ENCODE measurements at regions not wholly inside any gene's neighbourhood (a gene's known extent, or its start where the extent isn't known, plus 50 kb on each side); places are given as distances from the start of the nearest gene placed in this dataset.

DNA sequence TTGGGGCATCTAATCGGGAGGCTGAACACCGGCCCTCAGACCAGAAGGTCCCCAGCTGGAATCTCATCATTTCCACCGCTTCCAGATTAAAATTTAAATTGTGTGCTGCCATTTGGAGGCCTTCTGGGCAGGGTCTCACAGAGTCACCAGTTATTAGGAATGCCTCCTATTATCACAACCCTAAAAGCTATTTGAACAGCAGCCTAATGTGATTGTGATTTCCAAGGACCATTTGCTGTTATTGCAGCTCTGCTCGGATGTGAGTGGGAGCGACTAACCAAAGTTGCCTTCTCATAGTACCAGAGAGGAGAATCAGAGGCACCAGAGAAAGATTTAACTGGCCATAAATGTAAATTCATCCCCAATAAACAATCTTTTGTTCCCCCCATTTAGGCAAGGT lies 277.3 kb downstream of the RNF144B start:
- ATAC-seq, result no peak
- intact Hi-C loops (cut with micrococcal nuclease), result no loop called here

DNA sequence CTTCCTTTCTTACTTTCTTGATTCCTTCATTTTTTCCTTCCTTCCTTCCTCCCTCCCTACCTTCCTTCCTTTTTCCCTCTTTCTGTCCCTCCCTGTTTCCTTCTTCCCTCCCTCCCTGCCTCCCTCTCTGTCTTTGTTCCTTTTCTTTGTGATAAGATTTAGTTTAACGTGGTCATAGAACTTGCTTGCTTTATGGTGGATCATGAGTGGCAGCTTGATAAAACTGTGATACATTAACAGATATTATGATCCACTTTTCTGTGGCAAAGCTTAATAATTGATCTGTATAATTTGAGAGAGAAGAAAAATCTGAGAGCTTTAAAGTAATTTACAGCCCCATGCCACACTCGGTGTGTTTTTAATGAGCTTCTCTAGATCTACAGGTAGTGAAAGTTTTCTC lies 280.5 kb downstream of the RNF144B start:
- intact Hi-C loops (cut with micrococcal nuclease), result no loop called here
- ChIA-PET CTCF (no interaction called here), POLR2A (ENCODE audit: unreplicated experiment) (no interaction called here)
- no peak for ATAC-seq
- Histone ChIP-seq H4K20me1 (ENCODE audit: low read length) (no peaks in the 10 kb centered on the region), H3F3A (ENCODE audit: low read length, unreplicated experiment) (no peaks in the 10 kb centered on the region), H3K27ac (ENCODE audit: low read length) (no peak overlapping the region), H3K9me2 (replicated peaks; ENCODE audit: low read length) (no peaks in the 10 kb centered on the region), H3K9me3 (ENCODE audit: low read length) (no peaks in the 10 kb centered on the region), H3K9ac (ENCODE audit: low read length) (no peak overlapping the region), H3K36me3 (ENCODE audit: low read depth, low read length) (no peaks in the 10 kb centered on the region), H3K79me2 (ENCODE audit: low read length) (no peaks in the 10 kb centered on the region), H2AFZ (ENCODE audit: low read length) (no peak overlapping the region), H3K4me3 (ENCODE audit: low read length) (no peak overlapping the region), H3K4me1 (ENCODE audit: insufficient read depth, low read length) (no peaks in the 10 kb centered on the region), H3K4me2 (ENCODE audit: low read length) (no peak overlapping the region), H3K27me3 (ENCODE audit: low read length) (peaks cover 56% of the 10 kb centered on the region)
- BruUV-seq (replicated peaks), result no TSS peak
- TF ChIP-seq EZH2 (IDR thresholded peaks at IDR 0.05; ENCODE audit: low read length, unreplicated experiment), result no peak
- no peak for TF ChIP-seq EZH2phosphoT487 (IDR thresholded peaks at IDR 0.05; ENCODE audit: borderline replicate concordance, low read length)
- no peak for TF ChIP-seq CTCF (conservative IDR thresholded peaks at IDR 0.05; ENCODE audit: low read depth, low read length)
- no peak for DNase-seq

More for the DNA sequence above, 277.3 kb downstream of the RNF144B start:
- Histone ChIP-seq H3K79me2 (ENCODE audit: low read length) (no peaks in the 10 kb centered on the region), H3K27me3 (ENCODE audit: low read length) (peaks cover 40% of the 10 kb centered on the region), H3K36me3 (ENCODE audit: low read depth, low read length) (no peaks in the 10 kb centered on the region), H3K9ac (ENCODE audit: low read length) (no peak overlapping the region), H3K9me3 (ENCODE audit: low read length) (no peaks in the 10 kb centered on the region), H3F3A (ENCODE audit: low read length, unreplicated experiment) (no peaks in the 10 kb centered on the region), H3K4me3 (ENCODE audit: low read length) (no peak overlapping the region), H3K4me1 (ENCODE audit: insufficient read depth, low read length) (no peaks in the 10 kb centered on the region), H3K4me2 (ENCODE audit: low read length) (no peak overlapping the region), H2AFZ (ENCODE audit: low read length) (no peak overlapping the region), H3K27ac (ENCODE audit: low read length) (no peak overlapping the region), H3K9me2 (replicated peaks; ENCODE audit: low read length) (no peaks in the 10 kb centered on the region), H4K20me1 (ENCODE audit: low read length) (no peaks in the 10 kb centered on the region)
- ChIA-PET CTCF (no interaction called here), POLR2A (ENCODE audit: unreplicated experiment) (no interaction called here)
- BruUV-seq (replicated peaks), result no TSS peak
- TF ChIP-seq EZH2 (IDR thresholded peaks at IDR 0.05; ENCODE audit: low read length, unreplicated experiment) (no peak), EZH2phosphoT487 (IDR thresholded peaks at IDR 0.05; ENCODE audit: borderline replicate concordance, low read length) (no peak), CTCF (conservative IDR thresholded peaks at IDR 0.05; ENCODE audit: low read depth, low read length) (no peak)
- DNase-seq, result no peak

GRCh38 chr6:18668994-18669393 lies 281.8 kb downstream of the RNF144B start:
- no peak overlapping the region for H3K27ac ChIP-seq (ENCODE audit: low read length)
- ChIA-PET CTCF (no interaction called here), POLR2A (ENCODE audit: unreplicated experiment) (no interaction called here)
- no peaks in the 10 kb centered on the region for H3F3A ChIP-seq (ENCODE audit: low read length, unreplicated experiment)
- H3K9me3 ChIP-seq (ENCODE audit: low read length), result no peaks in the 10 kb centered on the region
- intact Hi-C loops (cut with micrococcal nuclease), result no loop called here
- peaks cover 62% of the 10 kb centered on the region for H3K27me3 ChIP-seq (ENCODE audit: low read length)
- no peaks in the 10 kb centered on the region for H3K4me1 ChIP-seq (ENCODE audit: insufficient read depth, low read length)
- ATAC-seq (no peak), DNase-seq (no peak)
- no peak overlapping the region for H2AFZ ChIP-seq (ENCODE audit: low read length)
- H4K20me1 ChIP-seq (ENCODE audit: low read length), result no peaks in the 10 kb centered on the region
- H3K9ac ChIP-seq (ENCODE audit: low read length), result no peak overlapping the region
- TF ChIP-seq CTCF (conservative IDR thresholded peaks at IDR 0.05; ENCODE audit: low read depth, low read length) (no peak), EZH2phosphoT487 (IDR thresholded peaks at IDR 0.05; ENCODE audit: borderline replicate concordance, low read length) (no peak)
- no peak overlapping the region for H3K4me3 ChIP-seq (ENCODE audit: low read length)
- no TSS peak for BruUV-seq (replicated peaks)
- no peaks in the 10 kb centered on the region for H3K36me3 ChIP-seq (ENCODE audit: low read depth, low read length)
- no peaks in the 10 kb centered on the region for H3K9me2 ChIP-seq (replicated peaks; ENCODE audit: low read length)
- H3K4me2 ChIP-seq (ENCODE audit: low read length), result no peak overlapping the region
- no peaks in the 10 kb centered on the region for H3K79me2 ChIP-seq (ENCODE audit: low read length)

All from PC-3 (cell line).